GM12864 (cell line): ENCODE measurements at regions not wholly inside any gene's neighbourhood (a gene's known extent, or its start where the extent isn't known, plus 50 kb on each side); places are given as distances from the start of the nearest gene placed in this dataset.

Experiments used
- DNase-seq: peaks from one replicate; pipeline ENCODE4 v3.0.0-alpha.2; 2011; ENCODE audit warnings: low read depth
- H3K4me3 ChIP-seq: 2 replicates; pipeline ENCODE4 v1.5.1; 2011; ENCODE audit warnings: mild to moderate bottlenecking, low read depth, low read length, control low read depth
- CTCF ChIP-seq: IDR thresholded peaks from 2 replicates; pipeline ENCODE4 v1.5.1; 2011; ENCODE audit warnings: low read depth, mild to moderate bottlenecking, moderate library complexity, low read length, control low read depth, inconsistent platforms; ENCODE audit errors: missing control alignments

GRCh38 chr15:60250316-60250715 lies 147.5 kb downstream of the ANXA2 start:
- no peak for TF ChIP-seq CTCF
- DNase-seq, result no peak
- no peak overlapping the region for H3K4me3 ChIP-seq

DNA sequence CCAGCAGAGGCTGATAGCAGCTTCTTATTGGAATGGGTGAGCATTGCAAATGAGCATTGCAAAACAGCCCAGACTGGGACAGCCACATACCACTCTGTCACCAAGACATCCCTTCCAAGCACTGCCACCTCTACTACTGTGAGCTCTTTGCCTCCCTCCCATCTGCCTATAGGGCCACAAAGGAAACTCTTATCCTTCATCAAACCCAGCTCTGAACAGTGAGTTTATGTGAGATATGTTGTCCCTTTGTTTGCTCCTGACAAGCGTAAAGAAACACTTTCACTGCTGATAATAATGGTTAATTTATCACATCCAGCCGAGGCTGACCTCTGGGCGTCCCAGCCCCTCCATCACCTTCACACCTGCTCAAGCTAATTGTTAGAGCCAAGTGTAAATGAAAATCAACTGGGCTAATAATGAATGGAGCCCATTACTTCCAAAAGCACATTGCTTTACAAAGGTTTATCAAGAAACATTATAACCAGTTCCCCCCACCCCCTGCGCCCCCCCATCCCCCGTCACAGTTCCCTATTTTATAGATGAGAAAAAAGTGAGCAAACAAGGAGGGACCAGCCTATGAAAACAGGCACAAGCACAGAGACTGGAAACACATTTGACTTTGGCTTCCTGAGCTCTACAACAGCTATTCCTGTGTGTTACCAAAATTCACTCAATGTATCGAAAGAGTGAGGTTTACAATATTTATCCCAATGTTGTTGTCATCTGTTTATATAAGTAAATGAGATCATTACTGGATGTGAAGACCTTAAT lies 146.3 kb downstream of the ANXA2 start:
- no peak for DNase-seq
- no peak overlapping the region for H3K4me3 ChIP-seq
- no peak for TF ChIP-seq CTCF

DNA sequence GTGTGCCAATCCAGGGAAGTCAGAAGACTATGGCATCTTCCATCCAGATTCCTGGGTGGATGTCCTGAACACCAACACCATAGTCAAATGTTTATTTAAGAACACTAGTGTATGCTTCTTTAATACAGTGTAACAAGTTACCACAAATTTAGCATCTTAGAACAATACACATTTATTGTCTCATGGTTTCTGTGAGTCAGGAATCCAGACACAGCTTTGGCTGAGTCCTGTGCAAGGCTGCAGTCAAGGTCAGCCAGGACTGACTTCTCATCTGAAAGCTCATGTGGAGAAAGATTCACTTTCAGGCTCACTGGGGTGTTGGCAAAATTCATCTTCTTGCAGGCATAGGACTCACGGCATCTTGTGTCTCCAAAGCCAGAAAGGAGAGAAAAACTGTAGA lies 143.4 kb downstream of the ANXA2 start:
- no peak for DNase-seq
- H3K4me3 ChIP-seq, result no peak overlapping the region
- TF ChIP-seq CTCF, result no peak

GRCh38 chr15:60255390-60255789 lies 142.4 kb downstream of the ANXA2 start:
- DNase-seq, result peak; percentile 29

DNA sequence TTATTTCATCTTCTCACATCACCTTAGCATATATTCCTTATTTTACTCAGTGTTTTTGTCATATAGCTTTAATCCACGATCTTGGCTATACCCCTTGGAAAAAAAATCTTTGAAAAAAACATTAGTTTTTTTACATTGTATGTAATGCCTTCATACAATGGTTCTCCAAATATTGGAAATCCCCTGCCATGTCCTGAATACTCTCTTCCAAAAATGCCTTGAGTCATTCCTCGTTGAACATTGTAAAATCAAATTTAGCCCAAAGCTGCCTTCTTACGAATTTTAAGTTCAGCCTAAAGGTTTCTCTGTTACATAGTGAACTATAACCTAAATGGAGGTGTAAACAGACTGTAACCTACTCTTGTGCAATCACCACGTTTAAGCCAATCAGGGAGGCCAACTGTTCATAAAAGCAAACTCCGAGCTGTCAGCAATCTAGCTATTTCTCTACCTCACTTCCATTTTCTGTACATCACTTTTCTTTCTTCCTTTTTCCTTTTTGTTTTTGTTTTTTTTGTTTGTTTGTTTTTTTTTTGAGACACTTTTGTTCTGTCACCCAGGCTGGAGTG lies 140.1 kb downstream of the ANXA2 start:
- no peak for DNase-seq
- no peak overlapping the region for H3K4me3 ChIP-seq
- TF ChIP-seq CTCF, result no peak

More at GRCh38 chr15:60255390-60255789, 142.4 kb downstream of the ANXA2 start:
- TF ChIP-seq CTCF, result no peak
- no peak overlapping the region for H3K4me3 ChIP-seq

GRCh38 chr15:60259469-60259868 lies 138.3 kb downstream of the ANXA2 start:
- DNase-seq, result no peak
- no peak for TF ChIP-seq CTCF
- no peak overlapping the region for H3K4me3 ChIP-seq

DNA sequence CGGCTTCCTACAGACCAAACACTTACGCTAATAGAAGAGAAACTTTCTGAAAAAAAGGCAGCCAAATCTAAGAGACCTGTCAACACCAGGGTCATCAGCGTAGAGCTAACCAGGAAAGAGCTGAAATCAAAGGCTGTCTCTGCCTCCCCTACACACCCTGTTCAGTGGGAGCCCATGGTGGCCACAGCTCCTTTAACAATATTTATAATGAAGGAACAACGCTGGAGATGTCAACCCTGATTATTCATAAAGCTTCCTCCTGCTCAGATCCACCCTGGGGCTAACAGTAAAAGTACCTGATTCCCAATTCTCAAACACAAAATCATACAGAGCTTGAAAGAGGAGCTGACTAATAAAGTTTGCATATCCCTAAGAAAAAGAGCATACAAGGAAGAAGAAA lies 133.7 kb downstream of the ANXA2 start:
- TF ChIP-seq CTCF, result no peak
- no peak overlapping the region for H3K4me3 ChIP-seq
- no peak for DNase-seq
